K562 (cell line): ENCODE measurements at regions not wholly inside any gene's neighbourhood (a gene's known extent, or its start where the extent isn't known, plus 50 kb on each side); places are given as distances from the start of the nearest gene placed in this dataset.

Source experiments
- ATAC-seq: fragments of 200-7000 bp; cut with Tn5 transposase; 3 replicates; pipeline ENCODE4 v1.9.1; 2020; ENCODE audit warnings: moderate library complexity
- BruUV-seq: library from RNA; stranded (reverse); fragments of 400-500 nt; replicated peaks from 2 replicates; lab custom pipeline; 2021; lab: Mats Ljungman, UMichigan
- CTCF ChIA-PET: fragments of 300-600 bp; formaldehyde crosslinking; extraction: SDS; loops from one replicate; lab custom pipeline; 2021; ENCODE audit warnings: low intra/inter-chr PET ratio; lab: Yijun Ruan, JAX
- POLR2A ChIA-PET: fragments of 300-600, 350-650 bp; sonication (Branson Sonifier 250); formaldehyde crosslinking; extraction: SDS; loops from one replicate; lab custom pipeline; 2021; ENCODE audit warnings: antibody characterized with exemption, inconsistent platforms; lab: Yijun Ruan, JAX
- DNase-seq, 4 experiments: peaks; one replicate each; pipeline versions ENCODE4 v3.0.0 to v3.0.0-alpha.2; 2011 to 2018; ENCODE audit warnings: low spot score in 3 of 4, mixed read lengths in 3 of 4; ENCODE audit errors: extremely low read depth in 1 of 4
- FAIRE-seq: peaks from 2 replicates; lab custom pipeline; 2011; peaks lifted over from hg19 to GRCh38; lab: Jason Lieb, UNC
- H2AFZ ChIP-seq: 2 replicates; pipeline ENCODE4 v1.6.0; 2011; ENCODE audit warnings: low read depth, low read length, control low read depth, inconsistent platforms
- H3K27ac ChIP-seq: fragments of 200-600 bp; 3 replicates; pipeline ENCODE4 v1.8.0; 2011; ENCODE audit warnings: low read depth, mild to moderate bottlenecking, control low read depth, inconsistent platforms, low read length, moderate library complexity, mixed read lengths; ENCODE audit errors: extremely low read depth
- H3K27me3 ChIP-seq, 2 experiments: fragments of 300-600 bp in 1 of 2; 2 replicates in 1 of 2; 3 replicates in 1 of 2; pipeline versions ENCODE4 v1.6.0 to v1.8.0; 2011; ENCODE audit warnings: inconsistent platforms in 2 of 2, low read length in 2 of 2, mild to moderate bottlenecking in 1 of 2, mixed read lengths in 1 of 2, moderate library complexity in 1 of 2; ENCODE audit not compliant: control insufficient read depth in 2 of 2, insufficient read depth in 2 of 2
- H3K36me3 ChIP-seq: fragments of 300-600 bp; 3 replicates; pipeline ENCODE4 v1.8.0; 2011; ENCODE audit warnings: mild to moderate bottlenecking, low read length, inconsistent platforms; ENCODE audit not compliant: control insufficient read depth, insufficient read depth
- H3K4me1 ChIP-seq, 2 experiments: fragments of 200-600 bp in 1 of 2; replicated peaks in 1 of 2; 2 replicates in 1 of 2; 3 replicates in 1 of 2; pipeline versions ENCODE4 v1.5.1 to v1.8.0; 2011; ENCODE audit warnings: inconsistent platforms in 2 of 2, low read length in 2 of 2, mild to moderate bottlenecking in 1 of 2, mixed read lengths in 1 of 2, moderate library complexity in 1 of 2; ENCODE audit not compliant: control insufficient read depth in 2 of 2, insufficient read depth in 2 of 2
- H3K4me2 ChIP-seq: 2 replicates; pipeline ENCODE4 v1.6.1; 2011; ENCODE audit warnings: low read length, control low read depth, inconsistent platforms, mixed read lengths; ENCODE audit not compliant: insufficient read depth
- H3K4me3 ChIP-seq: fragments of 200-600 bp; sonication (generic), shearing (Covaris generic); 2 replicates; pipeline ENCODE4 v1.5.1; 2016; ENCODE audit warnings: control low read depth, inconsistent platforms
- H3K79me2 ChIP-seq: fragments of 200-600 bp; 3 replicates; pipeline ENCODE4 v1.8.0; 2011; ENCODE audit warnings: low read length, inconsistent platforms; ENCODE audit not compliant: control insufficient read depth, insufficient read depth
- H3K9ac ChIP-seq, 2 experiments: 2 replicates each; pipeline versions ENCODE4 v1.6.0 to v1.6.1; 2011; ENCODE audit warnings: low read depth in 2 of 2, low read length in 2 of 2, control low read depth in 1 of 2, inconsistent platforms in 1 of 2, mild to moderate bottlenecking in 1 of 2, mixed read lengths in 1 of 2; ENCODE audit not compliant: insufficient read depth in 1 of 2
- H3K9me1 ChIP-seq: one replicate; pipeline ENCODE4 v1.6.0; 2011; ENCODE audit warnings: inconsistent platforms, mild to moderate bottlenecking, low read length, moderate library complexity; ENCODE audit not compliant: control insufficient read depth, insufficient read depth
- H3K9me3 ChIP-seq: replicated peaks from 2 replicates; pipeline ENCODE4 v1.5.1; 2011; ENCODE audit warnings: low read depth, low read length, inconsistent platforms; ENCODE audit not compliant: control insufficient read depth, insufficient read depth
- H4K20me1 ChIP-seq: replicated peaks from 2 replicates; pipeline ENCODE4 v1.6.1; 2011; ENCODE audit warnings: low read length, inconsistent platforms, mixed read lengths; ENCODE audit not compliant: control insufficient read depth, insufficient read depth
- ELF1 ChIP-seq: fragments of 200-800 bp; sonication (Bioruptor generic); IDR thresholded peaks from 2 replicates; pipeline ENCODE4 v1.6.1; 2016; ENCODE audit warnings: missing genetic modification characterization, missing compliant biosample characterization
- ESRRB ChIP-seq: fragments of 250-450 bp; sonication (Bioruptor Pico); IDR thresholded peaks from 2 replicates; pipeline ENCODE4 v1.5.0; 2020; ENCODE audit warnings: mild to moderate bottlenecking, moderate library complexity, borderline replicate concordance
- GTF2A2 ChIP-seq: IDR thresholded peaks from 2 replicates; pipeline ENCODE4 v1.6.1; 2016; ENCODE audit warnings: mild to moderate bottlenecking, missing genetic modification characterization, missing compliant biosample characterization
- HLTF ChIP-seq: fragments of 450-650 bp; IDR thresholded peaks from 2 replicates; pipeline ENCODE4 v1.6.1; 2016
- KHSRP ChIP-seq: fragments of 450-650 bp; IDR thresholded peaks from 2 replicates; pipeline ENCODE4 v1.6.1; 2017
- MTA3 ChIP-seq: fragments of 450-650 bp; formaldehyde crosslinking; IDR thresholded peaks from 2 replicates; pipeline ENCODE4 v1.6.1; 2017; ENCODE audit warnings: mild to moderate bottlenecking, borderline replicate concordance
- RBM25 ChIP-seq: fragments of 200-400 bp; formaldehyde crosslinking; IDR thresholded peaks from 2 replicates; pipeline ENCODE4 v1.6.1; 2018; ENCODE audit warnings: low read length, low read depth, moderate library complexity; ENCODE audit not compliant: severe bottlenecking
- ZBED1 ChIP-seq: IDR thresholded peaks from 2 replicates; pipeline ENCODE4 v1.6.1; 2014
- ZNF224 ChIP-seq: sonication (generic); formaldehyde crosslinking; IDR thresholded peaks from 2 replicates; pipeline ENCODE4 v1.8.0; 2022; ENCODE audit warnings: mild to moderate bottlenecking, missing genetic modification reagents
- ZNF408 ChIP-seq: fragments of 250-450 bp; sonication (Bioruptor Pico); IDR thresholded peaks from 2 replicates; pipeline ENCODE4 v1.4.0; 2020; ENCODE audit warnings: low read depth, mild to moderate bottlenecking, moderate library complexity
- WGBS: fragments of 100-300 bp; shearing (Covaris generic); methylation state at CpG from one replicate; pipeline ENCODE4 v1.1.6; 2016; ENCODE audit warnings: low coverage, mixed read lengths; ENCODE audit not compliant: insufficient coverage; ENCODE audit errors: missing lambda C conversion rate; 5-methylcytosine and 5-hydroxymethylcytosine counted together
- in situ Hi-C: fragments of 300-500 bp; cut with MboI; formaldehyde crosslinking; loops from 4 replicates; pipeline ENCODE4 v1.15.0; 2018; ENCODE audit warnings: inconsistent platforms, mixed read lengths
- intact Hi-C: fragments of 100-400 bp; cut with micrococcal nuclease; formaldehyde crosslinking; loops from 2 replicates; pipeline ENCODE4 v1.14.2; 2022
- TF ChIP-seq, protein P1 (sequence below): fragments of 450-650 bp; IDR thresholded peaks from 2 replicates; pipeline ENCODE4 v1.6.1; 2016; ENCODE audit warnings: low read depth, mild to moderate bottlenecking, moderate library complexity
- TF ChIP-seq, protein P2 (sequence below): fragments of 250-450 bp; sonication (Bioruptor Pico); IDR thresholded peaks from 2 replicates; pipeline ENCODE4 v1.9.0; 2021; ENCODE audit warnings: mild to moderate bottlenecking
- TF ChIP-seq, protein P3 (sequence below): fragments of 450-650 bp; IDR thresholded peaks from 2 replicates; pipeline ENCODE4 v1.6.1; 2017; ENCODE audit warnings: antibody characterized with exemption, mild to moderate bottlenecking
- TF ChIP-seq, protein P4 (sequence below): fragments of 250-450 bp; sonication (Bioruptor Pico); IDR thresholded peaks from 2 replicates; pipeline ENCODE4 v1.5.0; 2021; ENCODE audit warnings: mild to moderate bottlenecking, moderate library complexity
- TF ChIP-seq, protein P5 (sequence below): fragments of 450-650 bp; IDR thresholded peaks from 2 replicates; pipeline ENCODE4 v1.6.1; 2017; ENCODE audit warnings: mild to moderate bottlenecking, moderate library complexity

DNA sequence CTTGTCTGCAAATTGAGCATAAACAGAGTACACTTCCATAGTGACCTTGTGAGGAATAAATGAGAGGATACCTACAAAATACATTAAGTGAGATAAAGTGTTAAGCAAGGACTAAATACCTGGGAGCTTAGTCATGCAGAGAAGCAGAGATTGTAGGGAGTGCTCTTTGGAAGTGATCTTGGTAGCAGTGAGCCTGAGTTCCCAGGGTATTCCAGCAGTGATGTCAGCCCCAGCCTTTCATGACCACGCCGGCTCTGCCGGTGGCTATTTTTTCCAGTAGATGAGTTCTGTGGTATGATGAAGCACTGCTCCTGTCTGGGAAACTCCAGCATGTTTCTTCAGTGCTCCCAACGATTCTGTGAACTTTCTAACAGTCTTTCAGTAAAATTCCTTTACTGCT, 391.5 kb upstream of the IGFBP7 start:
- no peak overlapping the region for H3K9ac ChIP-seq
- no peak for FAIRE-seq
- DNase-seq, result no peak
- no peaks in the 10 kb centered on the region for H4K20me1 ChIP-seq
- in situ Hi-C loops, result no loop called here
- H3K36me3 ChIP-seq, result no peaks in the 10 kb centered on the region
- no peaks in the 10 kb centered on the region for H3K9me3 ChIP-seq
- no peaks in the 10 kb centered on the region for H3K9me1 ChIP-seq
- H3K4me1 ChIP-seq, result no peaks in the 10 kb centered on the region
- no peaks in the 10 kb centered on the region for H3K79me2 ChIP-seq
- no peaks in the 10 kb centered on the region for H3K27me3 ChIP-seq
- no peak overlapping the region for H3K27ac ChIP-seq
- intact Hi-C loops, result no loop called here
- no peak for ATAC-seq
- H3K4me3 ChIP-seq, result no peak overlapping the region
- H2AFZ ChIP-seq, result no peak overlapping the region
- POLR2A ChIA-PET, result no interaction called here
- CTCF ChIA-PET, result no interaction called here
- H3K4me2 ChIP-seq, result no peak overlapping the region
- WGBS, result 4% methylated on average over 4 of the region's 4 CpGs
- BruUV-seq, result no TSS peak
- TF ChIP-seq MTA3 (no peak), RBM25 (no peak), ZNF408 (CRISPR knock-in tag) (no peak), ELF1 (no peak), GTF2A2 (tag) (no peak), ZNF224 (CRISPR knock-in tag) (no peak), ESRRB (CRISPR knock-in tag) (no peak), ZBED1 (no peak), KHSRP (no peak), HLTF (no peak)
- TF ChIP-seq, protein P1, sequence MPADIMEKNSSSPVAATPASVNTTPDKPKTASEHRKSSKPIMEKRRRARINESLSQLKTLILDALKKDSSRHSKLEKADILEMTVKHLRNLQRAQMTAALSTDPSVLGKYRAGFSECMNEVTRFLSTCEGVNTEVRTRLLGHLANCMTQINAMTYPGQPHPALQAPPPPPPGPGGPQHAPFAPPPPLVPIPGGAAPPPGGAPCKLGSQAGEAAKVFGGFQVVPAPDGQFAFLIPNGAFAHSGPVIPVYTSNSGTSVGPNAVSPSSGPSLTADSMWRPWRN, result no peak
- TF ChIP-seq, protein P2, sequence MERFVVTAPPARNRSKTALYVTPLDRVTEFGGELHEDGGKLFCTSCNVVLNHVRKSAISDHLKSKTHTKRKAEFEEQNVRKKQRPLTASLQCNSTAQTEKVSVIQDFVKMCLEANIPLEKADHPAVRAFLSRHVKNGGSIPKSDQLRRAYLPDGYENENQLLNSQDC (CRISPR knock-in tag), result no peak
- TF ChIP-seq, protein P3, sequence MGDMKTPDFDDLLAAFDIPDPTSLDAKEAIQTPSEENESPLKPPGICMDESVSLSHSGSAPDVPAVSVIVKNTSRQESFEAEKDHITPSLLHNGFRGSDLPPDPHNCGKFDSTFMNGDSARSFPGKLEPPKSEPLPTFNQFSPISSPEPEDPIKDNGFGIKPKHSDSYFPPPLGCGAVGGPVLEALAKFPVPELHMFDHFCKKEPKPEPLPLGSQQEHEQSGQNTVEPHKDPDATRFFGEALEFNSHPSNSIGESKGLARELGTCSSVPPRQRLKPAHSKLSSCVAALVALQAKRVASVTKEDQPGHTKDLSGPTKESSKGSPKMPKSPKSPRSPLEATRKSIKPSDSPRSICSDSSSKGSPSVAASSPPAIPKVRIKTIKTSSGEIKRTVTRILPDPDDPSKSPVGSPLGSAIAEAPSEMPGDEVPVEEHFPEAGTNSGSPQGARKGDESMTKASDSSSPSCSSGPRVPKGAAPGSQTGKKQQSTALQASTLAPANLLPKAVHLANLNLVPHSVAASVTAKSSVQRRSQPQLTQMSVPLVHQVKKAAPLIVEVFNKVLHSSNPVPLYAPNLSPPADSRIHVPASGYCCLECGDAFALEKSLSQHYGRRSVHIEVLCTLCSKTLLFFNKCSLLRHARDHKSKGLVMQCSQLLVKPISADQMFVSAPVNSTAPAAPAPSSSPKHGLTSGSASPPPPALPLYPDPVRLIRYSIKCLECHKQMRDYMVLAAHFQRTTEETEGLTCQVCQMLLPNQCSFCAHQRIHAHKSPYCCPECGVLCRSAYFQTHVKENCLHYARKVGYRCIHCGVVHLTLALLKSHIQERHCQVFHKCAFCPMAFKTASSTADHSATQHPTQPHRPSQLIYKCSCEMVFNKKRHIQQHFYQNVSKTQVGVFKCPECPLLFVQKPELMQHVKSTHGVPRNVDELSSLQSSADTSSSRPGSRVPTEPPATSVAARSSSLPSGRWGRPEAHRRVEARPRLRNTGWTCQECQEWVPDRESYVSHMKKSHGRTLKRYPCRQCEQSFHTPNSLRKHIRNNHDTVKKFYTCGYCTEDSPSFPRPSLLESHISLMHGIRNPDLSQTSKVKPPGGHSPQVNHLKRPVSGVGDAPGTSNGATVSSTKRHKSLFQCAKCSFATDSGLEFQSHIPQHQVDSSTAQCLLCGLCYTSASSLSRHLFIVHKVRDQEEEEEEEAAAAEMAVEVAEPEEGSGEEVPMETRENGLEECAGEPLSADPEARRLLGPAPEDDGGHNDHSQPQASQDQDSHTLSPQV, result no peak
- TF ChIP-seq, protein P4, sequence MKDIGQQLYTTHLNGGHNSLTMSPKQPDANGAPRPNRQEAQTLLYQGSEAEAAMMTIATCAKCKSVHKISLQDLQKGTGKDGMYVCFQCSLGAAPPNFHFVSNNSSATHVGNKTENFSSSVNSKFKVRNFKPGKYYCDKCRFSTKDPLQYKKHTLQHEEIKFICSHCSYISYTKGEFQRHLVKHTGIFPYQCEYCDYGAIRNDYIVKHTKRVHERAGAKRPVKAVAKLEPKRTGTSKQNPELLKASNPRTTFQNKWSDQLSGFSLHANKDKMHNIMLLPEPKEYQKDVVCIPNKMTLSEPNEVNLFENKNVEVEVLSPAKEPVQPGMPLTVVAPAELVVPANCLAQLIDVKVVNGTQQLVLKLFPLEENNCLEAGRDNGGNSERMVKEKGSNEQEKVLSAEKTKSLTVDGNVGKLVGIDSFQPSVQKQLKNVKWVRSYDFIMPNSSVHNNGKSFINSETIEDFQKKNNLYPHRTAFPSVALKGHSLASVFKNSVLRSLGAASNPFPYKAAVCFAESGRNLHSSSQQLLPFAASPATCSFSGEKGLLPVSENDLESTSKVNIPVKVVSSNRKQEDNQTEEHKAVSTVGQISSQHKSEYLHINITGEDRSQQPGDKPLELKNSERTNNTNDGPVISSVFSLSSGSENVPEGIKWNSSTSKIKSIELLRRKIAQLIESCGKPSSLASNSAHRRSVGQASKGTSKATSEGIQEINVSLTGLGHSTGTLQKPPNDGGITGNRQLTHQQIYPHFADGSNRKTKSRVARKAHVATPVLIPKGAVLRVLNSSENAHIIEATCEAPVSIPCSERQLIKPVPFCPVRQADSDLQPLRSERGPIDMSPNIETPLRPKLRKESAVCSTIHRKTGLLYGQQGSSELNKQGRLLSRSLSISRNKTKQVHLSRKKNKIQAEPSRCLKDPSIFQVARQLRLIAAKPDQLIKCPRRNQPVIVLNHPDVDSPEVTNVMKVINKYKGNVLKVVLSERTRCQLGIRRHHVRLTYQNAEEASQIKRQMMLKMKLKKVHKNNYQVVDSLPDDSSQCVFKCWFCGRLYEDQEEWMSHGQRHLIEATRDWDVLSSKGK, result no peak
- TF ChIP-seq, protein P5, sequence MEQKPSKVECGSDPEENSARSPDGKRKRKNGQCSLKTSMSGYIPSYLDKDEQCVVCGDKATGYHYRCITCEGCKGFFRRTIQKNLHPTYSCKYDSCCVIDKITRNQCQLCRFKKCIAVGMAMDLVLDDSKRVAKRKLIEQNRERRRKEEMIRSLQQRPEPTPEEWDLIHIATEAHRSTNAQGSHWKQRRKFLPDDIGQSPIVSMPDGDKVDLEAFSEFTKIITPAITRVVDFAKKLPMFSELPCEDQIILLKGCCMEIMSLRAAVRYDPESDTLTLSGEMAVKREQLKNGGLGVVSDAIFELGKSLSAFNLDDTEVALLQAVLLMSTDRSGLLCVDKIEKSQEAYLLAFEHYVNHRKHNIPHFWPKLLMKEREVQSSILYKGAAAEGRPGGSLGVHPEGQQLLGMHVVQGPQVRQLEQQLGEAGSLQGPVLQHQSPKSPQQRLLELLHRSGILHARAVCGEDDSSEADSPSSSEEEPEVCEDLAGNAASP, result no peak
